Fibroblast of skin of right biceps (primary cell): ENCODE measurements at regions not wholly inside any gene's neighbourhood (a gene's known extent, or its start where the extent isn't known, plus 50 kb on each side); places are given as distances from the start of the nearest gene placed in this dataset.

Experiments used
- DNase-seq: peaks from one replicate; pipeline ENCODE4 v3.0.0-alpha.2; 2013

- peak; percentile 62 for DNase-seq
Observed at GRCh38 chr12:77343291-77343690, 277.9 kb upstream of the E2F7 start.

DNA sequence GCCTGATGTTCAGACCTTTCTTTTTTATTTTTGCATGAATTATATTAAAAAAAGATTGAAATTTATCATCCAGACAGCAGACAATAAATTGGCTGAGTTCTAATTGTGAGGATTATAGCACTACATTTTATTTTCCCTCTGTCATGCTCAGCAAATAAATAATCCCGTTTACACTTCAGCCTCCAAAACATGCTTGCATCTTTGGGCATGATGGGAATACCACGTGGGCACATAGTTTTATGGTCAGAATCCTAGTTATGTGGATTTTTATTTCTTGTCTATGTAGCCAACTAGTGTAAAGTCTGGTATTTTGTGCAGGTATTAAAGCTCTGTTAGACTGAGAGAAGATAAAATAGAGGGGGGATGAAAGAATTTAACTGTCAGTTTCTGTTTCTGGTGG is 276.9 kb upstream of the E2F7 start:
- no peak for DNase-seq

DNA sequence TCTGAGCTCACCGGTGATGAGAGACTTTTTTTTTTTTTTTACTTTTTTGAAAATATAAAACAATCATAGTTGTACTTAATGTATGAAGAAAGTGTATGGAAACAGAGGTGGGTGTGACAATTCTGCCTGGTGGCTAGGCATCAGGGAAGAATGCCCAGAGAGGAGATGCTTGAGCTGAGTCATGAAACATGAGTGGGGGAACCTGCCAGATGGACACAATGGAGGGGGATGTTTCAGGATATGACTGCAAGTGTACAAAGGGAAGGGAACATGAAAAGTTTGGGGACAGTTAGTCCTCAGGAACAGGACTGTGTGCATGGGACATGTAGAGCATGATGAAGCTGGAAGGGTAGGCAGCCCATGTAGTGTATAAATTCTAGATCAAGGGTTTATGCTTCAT is 274.2 kb upstream of the E2F7 start:
- DNase-seq, result peak; percentile 44

GRCh38 chr12:77337362-77337761 is 272.0 kb upstream of the E2F7 start:
- DNase-seq, result no peak

DNA sequence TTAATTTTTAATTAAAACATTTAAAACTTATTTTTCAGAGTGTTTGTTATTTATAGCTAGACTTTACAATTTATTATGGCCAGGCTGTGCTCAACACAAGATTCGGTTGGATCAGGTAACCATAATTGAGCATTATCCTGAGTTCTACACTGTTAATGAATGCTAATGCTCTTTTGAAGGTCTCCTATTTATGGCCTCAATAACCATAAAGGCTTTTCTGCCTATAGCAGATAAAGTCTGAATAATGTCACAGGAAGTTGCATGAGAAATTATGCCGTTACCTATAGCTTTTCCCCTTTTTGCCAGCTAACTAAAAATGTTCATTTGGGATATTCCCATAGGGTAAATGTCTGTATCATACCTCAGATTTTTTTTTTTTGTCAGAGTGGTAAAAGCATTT is 269.4 kb upstream of the E2F7 start:
- no peak for DNase-seq

DNA sequence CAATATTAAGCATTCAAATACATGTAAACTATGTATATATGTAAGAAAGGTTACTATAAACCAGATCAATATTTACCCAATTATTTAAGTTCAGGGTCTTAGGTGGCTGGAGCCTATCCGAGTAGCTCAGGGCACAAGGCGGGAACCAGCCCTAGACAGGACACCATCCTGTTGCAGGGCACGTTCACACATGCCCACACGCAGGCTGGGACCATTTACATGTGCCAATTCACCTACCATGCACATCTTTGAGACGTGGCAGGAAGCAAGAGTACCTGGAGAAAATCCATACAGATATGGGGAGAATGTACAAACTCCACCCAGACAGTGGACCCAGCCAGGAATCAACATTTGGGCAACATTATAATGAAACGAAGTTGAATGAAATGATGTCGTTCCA is 263.0 kb upstream of the E2F7 start:
- DNase-seq, result no peak

GRCh38 chr12:77325511-77326236 is 260.3 kb upstream of the E2F7 start:
- no peak for DNase-seq

DNA sequence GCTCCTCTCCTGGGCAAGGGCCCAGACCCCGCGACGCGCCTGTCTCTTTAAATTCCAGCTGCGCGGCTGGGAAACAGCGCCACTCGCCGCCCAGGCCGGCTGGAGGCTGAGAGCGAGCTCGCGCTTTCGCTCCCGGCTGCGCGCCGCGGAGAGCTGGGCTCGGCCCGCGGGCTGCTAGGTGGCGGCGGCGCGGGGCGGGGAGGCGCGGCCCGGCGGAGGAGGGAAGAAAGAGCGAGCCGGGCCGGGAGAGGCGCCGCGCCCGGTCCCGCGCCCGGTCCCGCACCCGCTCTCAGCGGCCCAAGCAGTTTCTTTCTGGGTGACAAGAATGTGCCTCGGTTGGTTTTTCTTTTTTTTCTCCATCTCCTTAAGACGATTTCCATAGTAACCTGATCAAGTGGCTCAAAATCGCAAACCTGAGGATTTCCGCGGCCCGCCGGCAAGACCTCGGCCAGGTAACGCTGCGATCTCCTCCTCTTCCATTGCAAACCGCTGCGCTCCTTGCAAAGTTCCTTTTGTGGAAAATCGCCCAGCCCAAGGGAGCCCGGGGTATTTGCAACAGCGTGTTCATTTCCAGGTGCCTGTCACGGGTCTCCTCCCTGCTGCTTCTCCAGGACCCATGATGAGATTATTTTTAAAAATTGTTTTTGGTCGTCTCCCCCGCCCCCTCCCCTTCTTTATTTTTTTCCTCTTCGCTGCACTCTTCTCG is 259.5 kb upstream of the E2F7 start:
- DNase-seq, result peak; percentile 80

DNA sequence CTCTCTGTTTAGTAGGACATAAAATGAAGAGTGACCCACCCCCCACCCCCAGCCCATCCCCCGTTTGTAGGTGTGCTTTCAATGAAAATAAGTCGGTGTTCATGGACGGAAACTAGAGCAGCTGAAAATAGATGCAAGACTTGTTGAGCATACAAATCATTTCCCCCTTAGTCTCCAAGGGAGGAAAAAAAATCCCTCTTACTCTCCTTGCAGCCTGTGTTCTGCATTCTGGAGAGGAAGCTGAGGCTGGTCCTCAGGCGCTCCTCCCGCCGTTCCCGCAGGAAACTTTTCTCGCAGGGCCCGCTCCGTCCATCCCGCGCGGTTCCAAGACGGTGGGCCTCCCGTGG is 259.0 kb upstream of the E2F7 start:
- DNase-seq, result no peak

DNA sequence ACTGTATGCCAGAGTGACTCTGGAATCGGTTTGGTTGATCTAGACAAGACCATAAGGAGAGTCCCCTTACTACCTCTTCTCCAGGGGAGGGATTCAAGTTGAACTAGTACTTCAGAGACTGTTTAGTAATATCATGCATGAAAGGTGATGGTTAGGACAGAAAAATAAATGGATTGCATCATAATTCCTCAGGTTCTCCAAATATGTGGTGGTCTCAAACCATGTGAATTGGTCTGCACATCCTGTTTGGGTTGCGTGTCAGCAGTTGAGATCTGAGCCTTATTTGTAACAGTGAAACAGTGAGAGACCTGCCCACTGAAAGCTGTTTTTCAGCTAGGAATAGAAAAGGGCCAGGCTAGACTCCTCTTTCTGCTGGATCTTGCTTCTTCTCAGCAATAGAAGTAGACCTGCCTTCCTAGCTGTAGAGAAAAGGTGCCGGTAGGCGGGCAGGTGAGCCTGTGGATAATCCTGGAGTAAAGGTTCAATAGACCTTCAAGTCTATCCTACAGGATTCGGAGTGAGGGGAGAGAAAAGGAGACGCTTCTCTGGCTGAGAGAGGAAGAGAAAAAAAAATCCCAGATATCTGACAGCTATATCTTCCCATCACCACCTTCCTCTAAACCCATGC is 258.5 kb upstream of the E2F7 start:
- DNase-seq, result no peak

DNA sequence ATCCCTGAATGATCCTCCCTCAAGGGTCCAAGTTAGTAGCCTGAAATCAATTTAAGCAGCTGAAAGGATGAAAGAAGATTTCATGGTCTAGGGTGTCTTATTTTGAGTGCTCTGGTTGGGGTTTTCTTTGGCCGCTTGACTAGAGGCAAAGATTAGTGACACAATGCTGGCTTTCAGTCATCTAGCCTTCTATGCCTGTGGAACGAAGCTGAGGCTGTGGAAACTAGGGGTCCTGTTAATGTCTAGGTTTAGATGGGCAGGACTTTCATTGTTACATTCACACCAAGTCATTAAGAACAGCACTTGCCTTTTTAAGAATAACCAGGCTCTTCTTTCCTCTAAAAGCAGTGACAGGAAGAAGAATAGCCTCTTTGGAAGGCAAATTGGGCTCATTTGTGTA is 253.8 kb upstream of the E2F7 start:
- DNase-seq, result no peak

- DNase-seq, result no peak
Observed at GRCh38 chr12:77315407-77315806, 250.0 kb upstream of the E2F7 start.

DNA sequence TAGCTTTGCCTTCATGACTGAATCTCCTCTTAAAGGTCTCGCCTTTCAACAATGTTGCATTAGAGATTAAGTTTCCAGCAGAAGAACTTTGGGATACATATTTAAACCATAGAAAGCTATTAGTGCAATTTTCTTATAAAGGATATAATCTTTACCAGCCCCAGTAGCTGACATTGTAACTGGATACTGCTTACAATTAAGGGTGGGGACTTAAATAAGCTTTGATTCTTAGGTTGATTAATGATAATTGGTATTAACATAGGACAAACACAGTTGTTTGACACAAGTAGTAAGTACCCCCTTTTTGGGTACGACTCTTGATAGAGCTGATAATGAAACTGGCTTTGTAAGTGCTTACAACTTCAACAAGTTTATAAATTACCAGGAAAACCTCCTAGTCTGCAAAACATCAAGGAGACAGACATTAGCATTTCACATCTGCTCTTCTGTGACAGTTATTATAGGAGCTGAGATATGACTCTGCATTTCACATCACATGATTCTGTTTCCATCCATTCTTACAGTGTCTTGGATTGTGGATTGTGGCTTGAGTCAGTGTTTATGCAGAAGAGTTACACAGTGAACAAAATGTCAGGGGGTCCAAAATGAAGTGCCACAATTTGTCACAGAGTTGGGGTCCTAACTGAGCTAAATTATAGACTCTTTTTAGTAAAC is 249.1 kb upstream of the E2F7 start:
- DNase-seq, result no peak

- DNase-seq, result peak; percentile 30
Observed at GRCh38 chr12:77308056-77308455, 242.7 kb upstream of the E2F7 start.

- no peak for DNase-seq
Observed at GRCh38 chr12:77300811-77301210, 235.4 kb upstream of the E2F7 start.

DNA sequence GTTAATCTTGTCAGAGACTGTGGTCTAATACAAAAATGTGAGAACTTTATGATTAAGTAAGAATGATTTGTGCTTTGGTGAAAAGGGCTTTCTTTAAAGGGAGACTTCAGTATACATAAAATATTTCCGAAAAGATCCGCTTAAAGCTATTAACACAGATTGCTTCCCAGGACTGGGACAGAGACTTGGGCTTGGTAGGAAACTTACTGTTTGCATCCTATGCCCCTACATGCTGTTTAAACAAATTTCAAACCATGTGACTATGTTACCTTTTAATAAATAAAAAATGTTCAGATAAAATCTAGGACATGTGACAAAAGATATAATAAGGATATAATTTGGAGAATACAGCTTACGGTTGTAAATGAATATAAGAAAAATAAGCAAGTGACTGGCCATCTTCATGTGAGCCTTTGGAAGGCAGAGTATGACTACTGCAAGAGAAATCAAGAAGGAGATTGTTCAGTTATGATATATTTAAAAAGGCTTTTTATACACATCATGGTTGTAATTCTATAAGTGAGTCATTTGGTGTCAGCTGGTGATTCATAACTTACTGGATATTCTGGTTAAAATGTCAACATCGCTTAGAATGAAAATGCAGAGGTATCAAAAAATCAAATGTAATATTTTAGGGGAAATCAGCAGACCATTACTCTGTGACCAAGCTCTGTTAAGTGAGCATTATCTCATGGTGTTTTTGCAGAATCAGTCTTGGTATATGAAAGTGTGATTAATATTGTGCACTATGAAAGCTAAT is 234.7 kb upstream of the E2F7 start:
- DNase-seq, result peak; percentile 90

- peak; percentile 9 for DNase-seq
Observed at GRCh38 chr12:77299001-77299400, 233.6 kb upstream of the E2F7 start.

GRCh38 chr12:77294016-77294415 is 228.6 kb upstream of the E2F7 start:
- DNase-seq, result peak; percentile 29

DNA sequence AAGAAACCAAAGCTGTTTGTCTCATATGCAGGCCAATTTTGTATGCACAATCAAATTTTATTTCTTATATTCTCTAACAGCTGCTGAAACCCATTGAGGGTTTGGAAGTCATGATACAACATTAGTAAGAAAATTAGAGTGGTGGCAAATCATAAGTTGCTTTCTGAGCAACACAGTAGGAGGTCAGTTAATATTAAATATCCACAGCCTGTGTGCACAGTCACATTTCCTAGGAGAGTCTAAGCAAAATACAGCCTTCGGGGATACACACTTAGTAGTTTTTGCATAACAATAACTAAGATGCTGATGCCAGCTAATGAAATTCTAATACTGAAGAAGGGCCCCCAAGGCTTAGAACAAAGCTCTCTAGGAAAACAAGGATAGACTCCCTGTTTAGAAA is 209.6 kb upstream of the E2F7 start:
- DNase-seq, result no peak

GRCh38 chr12:77273898-77274297 is 208.5 kb upstream of the E2F7 start:
- no peak for DNase-seq

DNA sequence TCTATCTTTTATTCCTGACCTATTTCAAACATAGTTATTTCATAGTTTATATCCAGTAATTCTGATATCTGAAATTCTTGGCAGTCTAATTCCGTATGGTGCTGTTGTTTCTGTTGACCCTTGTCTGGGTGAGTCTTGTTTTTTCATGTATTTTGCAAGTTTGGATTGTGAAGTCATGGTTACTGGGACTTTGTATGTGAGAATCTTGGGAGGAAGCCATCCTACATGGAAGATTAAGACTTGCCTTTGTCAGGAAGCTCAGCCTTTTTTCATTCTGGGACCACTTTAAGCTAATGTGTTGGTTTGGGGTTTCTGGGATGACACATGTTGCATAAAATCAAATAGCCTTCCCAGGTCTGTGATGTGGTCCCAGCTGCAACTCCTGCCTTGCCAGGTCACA is 191.6 kb upstream of the E2F7 start:
- no peak for DNase-seq

DNA sequence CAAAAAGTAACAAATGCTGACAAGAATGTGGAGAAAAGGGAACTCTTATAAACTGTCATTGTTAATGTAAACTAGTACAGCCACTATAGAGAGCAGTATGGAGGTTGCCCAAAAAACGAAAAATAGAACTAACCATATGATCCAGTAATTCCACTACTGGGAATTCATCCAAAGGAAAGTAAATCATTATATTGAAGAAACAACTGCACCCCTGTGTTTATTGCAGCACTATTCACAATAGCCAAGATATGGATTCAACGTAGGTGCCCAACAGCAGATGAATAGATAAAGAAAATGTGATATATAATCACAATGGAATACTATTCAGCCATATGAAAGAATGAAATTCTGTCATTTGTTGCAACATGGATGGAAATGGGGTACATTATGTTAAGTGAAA is 188.0 kb upstream of the E2F7 start:
- DNase-seq, result no peak

DNA sequence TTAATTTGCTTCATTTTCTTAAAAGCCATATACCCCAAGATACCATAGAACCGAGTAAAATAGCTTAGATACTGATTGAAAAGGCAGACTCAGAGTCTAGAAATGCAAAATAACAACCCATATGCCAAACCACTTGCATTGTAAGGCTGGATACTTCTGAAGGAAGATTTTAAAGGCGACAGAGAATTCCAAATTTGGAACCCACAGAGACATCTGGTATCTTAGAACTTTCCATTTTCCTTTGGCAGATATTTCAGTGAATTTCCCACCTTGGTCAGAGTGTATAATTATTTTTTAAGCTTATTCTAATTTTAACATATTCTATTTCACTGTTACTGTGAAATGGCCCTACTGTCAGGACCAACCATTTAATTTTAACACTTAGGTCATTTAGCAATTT is 186.4 kb upstream of the E2F7 start:
- no peak for DNase-seq
